Endothelial cell of umbilical vein (primary cell): ENCODE measurements at regions not wholly inside any gene's neighbourhood (a gene's known extent, or its start where the extent isn't known, plus 50 kb on each side); places are given as distances from the start of the nearest gene placed in this dataset.

Experiments used
- BruUV-seq: library from RNA; stranded (reverse); fragments of 400-500 nt; replicated peaks from 2 replicates; lab custom pipeline; 2021; lab: Mats Ljungman, UMichigan
- CTCF ChIA-PET: fragments of 300-600, 350-600 bp; sonication (Branson Sonifier 250); formaldehyde crosslinking; loops from one replicate; lab custom pipeline; 2021; ENCODE audit warnings: antibody characterized with exemption, inconsistent platforms; lab: Charles Lee
- POLR2A ChIA-PET: fragments of 300-600, 350-600 bp; sonication (Branson Sonifier 250); formaldehyde crosslinking; loops from one replicate; lab custom pipeline; 2021; ENCODE audit warnings: antibody characterized with exemption, inconsistent platforms; lab: Charles Lee
- DNase-seq: peaks from one replicate; pipeline ENCODE4 v3.0.0-alpha.2; 2011; ENCODE audit warnings: low read depth, low spot score
- FAIRE-seq: peaks from 2 replicates; lab custom pipeline; 2011; peaks lifted over from hg19 to GRCh38; lab: Jason Lieb, UNC
- H2AFZ ChIP-seq: 2 replicates; pipeline ENCODE4 v1.6.0; 2012; ENCODE audit warnings: low read depth, low read length, control low read depth, inconsistent platforms
- H3K27ac ChIP-seq: 2 replicates; pipeline ENCODE4 v1.5.1; 2011; ENCODE audit warnings: low read depth, mild to moderate bottlenecking, control low read depth, low read length, moderate library complexity; ENCODE audit not compliant: insufficient read depth
- H3K27me3 ChIP-seq, 2 experiments: 2 replicates each; pipeline versions ENCODE4 v1.6.0 to v1.6.1; 2011; ENCODE audit warnings: low read length in 2 of 2, mixed read lengths in 1 of 2; ENCODE audit not compliant: control insufficient read depth in 2 of 2, insufficient read depth in 2 of 2
- H3K36me3 ChIP-seq, 2 experiments: 2 replicates in 1 of 2; 3 replicates in 1 of 2; pipeline ENCODE4 v1.5.1; 2011; ENCODE audit warnings: low read length in 2 of 2, mild to moderate bottlenecking in 1 of 2, moderate library complexity in 1 of 2; ENCODE audit not compliant: control insufficient read depth in 2 of 2, insufficient read depth in 2 of 2; ENCODE audit errors: extremely low read depth in 1 of 2
- H3K4me1 ChIP-seq: 3 replicates; pipeline ENCODE4 v1.5.1; 2011; ENCODE audit warnings: mild to moderate bottlenecking, low read length; ENCODE audit not compliant: control insufficient read depth, insufficient read depth; ENCODE audit errors: extremely low read depth
- H3K4me2 ChIP-seq: 2 replicates; pipeline ENCODE4 v1.6.1; 2011; ENCODE audit warnings: low read length, control low read depth, mixed read lengths; ENCODE audit not compliant: insufficient read depth
- H3K4me3 ChIP-seq, 3 experiments: fragments of 200-600 bp in 1 of 3; sonication (generic), shearing (Covaris generic) in 1 of 3; replicated peaks in 1 of 3; 2 replicates each; pipeline ENCODE4 v1.5.1; 2011 to 2016; ENCODE audit warnings: control low read depth in 3 of 3, low read length in 3 of 3, mild to moderate bottlenecking in 2 of 3, inconsistent platforms in 1 of 3, low read depth in 1 of 3, moderate library complexity in 1 of 3; ENCODE audit not compliant: insufficient read depth in 1 of 3
- H3K79me2 ChIP-seq: 2 replicates; pipeline ENCODE4 v1.6.0; 2012; ENCODE audit warnings: low read length, inconsistent platforms; ENCODE audit not compliant: control insufficient read depth, insufficient read depth
- H3K9ac ChIP-seq: replicated peaks from 2 replicates; pipeline ENCODE3; 2011; ENCODE audit warnings: low read length, control low read depth; ENCODE audit not compliant: insufficient read depth; ENCODE audit errors: extremely low read depth
- H3K9me1 ChIP-seq: replicated peaks from 3 replicates; pipeline ENCODE4 v1.6.0; 2011; ENCODE audit warnings: mild to moderate bottlenecking, low read length; ENCODE audit not compliant: control insufficient read depth, insufficient read depth; ENCODE audit errors: extremely low read depth
- H3K9me3 ChIP-seq: replicated peaks from 2 replicates; pipeline ENCODE4 v1.5.1; 2012; ENCODE audit warnings: low read length, inconsistent platforms; ENCODE audit not compliant: control insufficient read depth, insufficient read depth
- H4K20me1 ChIP-seq: replicated peaks from 2 replicates; pipeline ENCODE3; 2011; ENCODE audit warnings: mild to moderate bottlenecking, low read length; ENCODE audit not compliant: control insufficient read depth, insufficient read depth; ENCODE audit errors: extremely low read depth
- EZH2 ChIP-seq: IDR thresholded peaks from 2 replicates; pipeline ENCODE4 v1.6.1; 2012; ENCODE audit warnings: borderline replicate concordance, low read depth, mild to moderate bottlenecking, moderate library complexity, low read length, inconsistent platforms; ENCODE audit not compliant: severe bottlenecking
- FOS ChIP-seq: IDR thresholded peaks from 2 replicates; pipeline ENCODE4 v1.6.1; 2011; ENCODE audit warnings: mild to moderate bottlenecking, low read length, moderate library complexity, borderline replicate concordance; ENCODE audit not compliant: insufficient read depth
- GATA2 ChIP-seq: IDR thresholded peaks from 2 replicates; pipeline ENCODE4 v1.7.0; 2011; ENCODE audit warnings: low read depth, mild to moderate bottlenecking, moderate library complexity, mixed read lengths, low read length; ENCODE audit not compliant: insufficient read length, insufficient read depth
- JUN ChIP-seq: IDR thresholded peaks from 2 replicates; pipeline ENCODE4 v1.6.1; 2011; ENCODE audit warnings: borderline replicate concordance, low read depth; ENCODE audit not compliant: insufficient read length, insufficient read depth
- POLR2A ChIP-seq: IDR thresholded peaks from 2 replicates; pipeline ENCODE4 v1.6.1; 2012; ENCODE audit warnings: low read depth, mild to moderate bottlenecking, control low read depth, low read length
- POLR2AphosphoS5 ChIP-seq: IDR thresholded peaks from 2 replicates; pipeline ENCODE4 v1.6.1; 2012; ENCODE audit warnings: low read depth, mild to moderate bottlenecking, control low read depth, low read length, moderate library complexity; ENCODE audit not compliant: insufficient read depth
- dilution Hi-C: fragments of 300-500 bp; cut with MboI; formaldehyde crosslinking; loops from one replicate; pipeline ENCODE4 v1.15.0; 2019; ENCODE audit warnings: low sequenced_read_pairs; ENCODE audit not compliant: extremely low pct_ligation_motif_present
- intact Hi-C: fragments of 100-400 bp; cut with micrococcal nuclease; formaldehyde crosslinking; loops from one replicate; pipeline ENCODE4 v1.10.0; 2022
- TF ChIP-seq, protein P1 (sequence below), 2 donors: IDR thresholded peaks; 1 replicate in 1 of 2; 2 replicates in 1 of 2; pipeline ENCODE4 v1.5.1; 2011; ENCODE audit warnings: low read length in 2 of 2, mild to moderate bottlenecking in 2 of 2, moderate library complexity in 2 of 2, control low read depth in 1 of 2, inconsistent platforms in 1 of 2, low read depth in 1 of 2; ENCODE audit not compliant: insufficient read depth in 1 of 2; ENCODE audit errors: extremely low read depth in 1 of 2
- TF ChIP-seq, protein P2 (sequence below): IDR thresholded peaks from 2 replicates; pipeline ENCODE4 v1.6.1; 2011; ENCODE audit not compliant: insufficient read depth, insufficient read length

DNA sequence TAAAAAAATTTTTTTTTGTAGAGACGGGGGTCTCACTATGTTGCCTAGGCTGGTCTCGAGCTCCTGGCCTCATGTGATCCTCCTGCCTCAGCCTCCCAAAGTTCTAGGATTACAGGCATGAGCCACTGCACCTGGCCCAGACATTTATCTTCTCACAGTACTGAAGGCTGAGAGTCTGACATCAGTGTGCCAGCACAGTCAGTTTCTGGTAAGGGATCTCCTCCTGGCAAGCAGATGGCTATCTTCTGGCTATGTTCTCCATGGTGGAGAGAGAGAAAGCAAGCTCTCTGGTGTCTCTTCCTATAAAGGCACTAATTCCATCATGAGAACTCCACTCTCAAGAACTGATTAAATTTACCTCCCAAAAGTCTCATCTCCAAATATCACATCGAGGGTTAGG, 57.8 kb upstream of the C1orf185 start:
- dilution Hi-C loops (no loop called here), intact Hi-C loops (loop anchor here (1.0 to 2.0 kb wide), 2 partner anchors 115 to 171 kb away; no protein-coding TSS in a partner anchor)
- ChIA-PET CTCF (interaction anchor here (0.7 to 3.1 kb wide), 6 partner anchors 9 to 270 kb away, joined by 3 to 33 read pairs (median 4); no protein-coding TSS in a partner anchor), POLR2A (no interaction called here)
- Histone ChIP-seq H2AFZ (no peak overlapping the region), H3K79me2 (no peaks in the 10 kb centered on the region), H4K20me1 (no peaks in the 10 kb centered on the region), H3K4me2 (no peak overlapping the region), H3K27me3 (peaks cover 2 to 3% of the 10 kb centered on the region in 2 experiments), H3K9me1 (peaks cover under 1% of the 10 kb centered on the region), H3K9me3 (no peaks in the 10 kb centered on the region), H3K4me3 (no peak overlapping the region), H3K27ac (no peak overlapping the region), H3K9ac (no peak overlapping the region), H3K36me3 (no peaks in the 10 kb centered on the region), H3K4me1 (no peaks in the 10 kb centered on the region)
- DNase-seq (no peak), FAIRE-seq (no peak)
- TF ChIP-seq, protein P1, sequence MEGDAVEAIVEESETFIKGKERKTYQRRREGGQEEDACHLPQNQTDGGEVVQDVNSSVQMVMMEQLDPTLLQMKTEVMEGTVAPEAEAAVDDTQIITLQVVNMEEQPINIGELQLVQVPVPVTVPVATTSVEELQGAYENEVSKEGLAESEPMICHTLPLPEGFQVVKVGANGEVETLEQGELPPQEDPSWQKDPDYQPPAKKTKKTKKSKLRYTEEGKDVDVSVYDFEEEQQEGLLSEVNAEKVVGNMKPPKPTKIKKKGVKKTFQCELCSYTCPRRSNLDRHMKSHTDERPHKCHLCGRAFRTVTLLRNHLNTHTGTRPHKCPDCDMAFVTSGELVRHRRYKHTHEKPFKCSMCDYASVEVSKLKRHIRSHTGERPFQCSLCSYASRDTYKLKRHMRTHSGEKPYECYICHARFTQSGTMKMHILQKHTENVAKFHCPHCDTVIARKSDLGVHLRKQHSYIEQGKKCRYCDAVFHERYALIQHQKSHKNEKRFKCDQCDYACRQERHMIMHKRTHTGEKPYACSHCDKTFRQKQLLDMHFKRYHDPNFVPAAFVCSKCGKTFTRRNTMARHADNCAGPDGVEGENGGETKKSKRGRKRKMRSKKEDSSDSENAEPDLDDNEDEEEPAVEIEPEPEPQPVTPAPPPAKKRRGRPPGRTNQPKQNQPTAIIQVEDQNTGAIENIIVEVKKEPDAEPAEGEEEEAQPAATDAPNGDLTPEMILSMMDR (IDR thresholded peaks at IDR 0.05; ENCODE audit: extremely low read depth in 1 of 2, insufficient read depth in 1 of 2, low read depth in 1 of 2, low read length in 2 of 2): no peak
- no TSS peak for BruUV-seq

DNA sequence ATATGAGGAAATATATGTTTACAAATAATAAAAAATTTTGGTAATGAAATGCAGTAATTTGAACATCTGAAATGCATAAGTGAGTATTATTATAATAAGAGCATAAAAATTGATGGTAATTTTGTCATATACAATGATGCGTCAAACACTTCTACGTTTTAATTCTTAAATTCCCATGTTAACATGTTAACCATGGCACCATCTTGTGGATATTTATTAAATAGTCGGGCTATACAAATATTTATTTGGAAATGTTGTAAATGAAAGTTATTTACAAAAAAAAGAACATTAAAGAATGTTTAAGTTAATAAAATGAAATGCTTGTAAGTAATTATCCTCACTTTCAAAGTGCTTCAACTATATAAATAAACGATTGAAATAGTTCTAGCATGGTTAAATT, 57.2 kb upstream of the C1orf185 start:
- TF ChIP-seq, protein P2, sequence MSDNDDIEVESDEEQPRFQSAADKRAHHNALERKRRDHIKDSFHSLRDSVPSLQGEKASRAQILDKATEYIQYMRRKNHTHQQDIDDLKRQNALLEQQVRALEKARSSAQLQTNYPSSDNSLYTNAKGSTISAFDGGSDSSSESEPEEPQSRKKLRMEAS: no peak
- TF ChIP-seq FOS: no peak
- no peak for TF ChIP-seq POLR2AphosphoS5
- no peak for TF ChIP-seq GATA2
- TF ChIP-seq, protein P1 (IDR thresholded peaks at IDR 0.05; ENCODE audit: extremely low read depth in 1 of 2, insufficient read depth in 1 of 2, low read depth in 1 of 2, low read length in 2 of 2): no peak
- no peak for TF ChIP-seq POLR2A
- TF ChIP-seq JUN: no peak
- TF ChIP-seq EZH2: no peak
- ChIA-PET POLR2A (no interaction called here), CTCF (interaction anchor here (2.2 to 3.1 kb wide), 2 partner anchors 115 to 270 kb away, joined by 13 to 33 read pairs; no protein-coding TSS in a partner anchor)
- Histone ChIP-seq H3K4me1 (no peaks in the 10 kb centered on the region), H3K4me2 (no peak overlapping the region), H3K4me3 (no peak overlapping the region), H3K9me3 (no peaks in the 10 kb centered on the region), H3K36me3 (no peaks in the 10 kb centered on the region), H3K79me2 (no peaks in the 10 kb centered on the region), H4K20me1 (no peaks in the 10 kb centered on the region), H3K27me3 (peaks cover 2 to 3% of the 10 kb centered on the region in 2 experiments), H2AFZ (no peak overlapping the region), H3K9ac (no peak overlapping the region), H3K9me1 (no peaks in the 10 kb centered on the region), H3K27ac (no peak overlapping the region)
- BruUV-seq: no TSS peak
- intact Hi-C loops (loop anchor here (1.0 to 5.0 kb wide), 4 partner anchors 116 to 293 kb away; no protein-coding TSS in a partner anchor), dilution Hi-C loops (no loop called here)
- FAIRE-seq (no peak), DNase-seq (peak; percentile 19)
